Loucy (cell line): ENCODE measurements at regions not wholly inside any gene's neighbourhood (a gene's known extent, or its start where the extent isn't known, plus 50 kb on each side); places are given as distances from the start of the nearest gene placed in this dataset.

ENCODE experiments used
- H2AFZ ChIP-seq: fragments of 200-600 bp; sonication (generic); 2 replicates; pipeline ENCODE4 v1.6.0; 2016; ENCODE audit warnings: antibody characterized with exemption, mild to moderate bottlenecking, low read length, moderate library complexity
- H3F3A ChIP-seq: fragments of 200-600 bp; 2 replicates; pipeline ENCODE4 v1.6.0; 2016; ENCODE audit warnings: antibody characterized with exemption, low read depth, mild to moderate bottlenecking
- H3K27me3 ChIP-seq: fragments of 200-600 bp; sonication (generic); 2 replicates; pipeline ENCODE4 v1.6.1; 2014; ENCODE audit warnings: low read length, mild to moderate bottlenecking; ENCODE audit not compliant: insufficient read depth, poor library complexity, severe bottlenecking
- H3K36me3 ChIP-seq: fragments of 200-600 bp; sonication (generic); 2 replicates; pipeline ENCODE4 v1.6.1; 2016; ENCODE audit warnings: low read length; ENCODE audit not compliant: insufficient read depth
- H3K4me1 ChIP-seq: fragments of 200-600 bp; sonication (generic); 2 replicates; pipeline ENCODE4 v1.5.1; 2014; ENCODE audit warnings: low read length, mild to moderate bottlenecking; ENCODE audit not compliant: insufficient read depth, poor library complexity, severe bottlenecking
- H3K4me2 ChIP-seq: fragments of 200-600 bp; sonication (generic); 2 replicates; pipeline ENCODE4 v1.6.0; 2014; ENCODE audit warnings: antibody characterized with exemption, low read length, low read depth, mild to moderate bottlenecking; ENCODE audit not compliant: poor library complexity, severe bottlenecking
- H3K4me3 ChIP-seq: fragments of 200-600 bp; sonication (generic); 2 replicates; pipeline ENCODE4 v1.5.1; 2014; ENCODE audit warnings: low read length, mild to moderate bottlenecking, mixed read lengths; ENCODE audit not compliant: poor library complexity, severe bottlenecking
- H3K79me2 ChIP-seq: fragments of 200-600 bp; sonication (generic); 2 replicates; pipeline ENCODE4 v1.6.1; 2014; ENCODE audit warnings: low read length; ENCODE audit not compliant: insufficient read depth
- H3K9ac ChIP-seq: fragments of 200-600 bp; sonication (generic); 2 replicates; pipeline ENCODE4 v1.6.0; 2014; ENCODE audit warnings: mild to moderate bottlenecking, low read depth, low read length, moderate library complexity; ENCODE audit not compliant: poor library complexity, severe bottlenecking
- H3K9me2 ChIP-seq: fragments of 200-600 bp; sonication (generic); replicated peaks from 2 replicates; pipeline ENCODE4 v1.6.1; 2016; ENCODE audit warnings: low read depth, low read length, mixed read lengths
- H3K9me3 ChIP-seq: fragments of 200-600 bp; sonication (generic); 2 replicates; pipeline ENCODE4 v1.6.1; 2014; ENCODE audit warnings: mild to moderate bottlenecking, antibody characterized with exemption, low read length, low read depth; ENCODE audit not compliant: insufficient read depth
- H4K20me1 ChIP-seq: fragments of 200-600 bp; sonication (generic); 2 replicates; pipeline ENCODE4 v1.6.0; 2014; ENCODE audit warnings: antibody characterized with exemption, low read length, mild to moderate bottlenecking; ENCODE audit not compliant: insufficient read depth, poor library complexity, severe bottlenecking
- CTCF ChIP-seq: fragments of 200-600 bp; sonication (generic); conservative IDR thresholded peaks from 2 replicates; pipeline ENCODE4 v1.5.1; 2014; ENCODE audit warnings: mild to moderate bottlenecking, antibody characterized with exemption, low read length
- EZH2phosphoT487 ChIP-seq: fragments of 200-600 bp; IDR thresholded peaks from 2 replicates; pipeline ENCODE4 v1.6.1; 2018; ENCODE audit warnings: antibody characterized with exemption, mild to moderate bottlenecking, moderate library complexity, borderline replicate concordance

- no peak overlapping the region for H3K4me3 ChIP-seq
- H4K20me1 ChIP-seq = no peaks in the 10 kb centered on the region
- H3K79me2 ChIP-seq = no peaks in the 10 kb centered on the region
- no peaks in the 10 kb centered on the region for H3K36me3 ChIP-seq
- H2AFZ ChIP-seq = no peak overlapping the region
- TF ChIP-seq EZH2phosphoT487 (no peak), CTCF (no peak)
- no peaks in the 10 kb centered on the region for H3K9me3 ChIP-seq
- H3K4me1 ChIP-seq = no peaks in the 10 kb centered on the region
- H3K9ac ChIP-seq = no peak overlapping the region
- no peak overlapping the region for H3K4me2 ChIP-seq
- H3K27me3 ChIP-seq = no peaks in the 10 kb centered on the region
- no peaks in the 10 kb centered on the region for H3K9me2 ChIP-seq
- no peaks in the 10 kb centered on the region for H3F3A ChIP-seq
Measured at GRCh38 chr7:110139056-110139455, 951.9 kb upstream of the LRRN3 start.

- no peaks in the 10 kb centered on the region for H3K9me2 ChIP-seq
- H4K20me1 ChIP-seq = no peaks in the 10 kb centered on the region
- no peak overlapping the region for H2AFZ ChIP-seq
- no peak overlapping the region for H3K9ac ChIP-seq
- H3K36me3 ChIP-seq = no peaks in the 10 kb centered on the region
- H3K4me2 ChIP-seq = no peak overlapping the region
- H3F3A ChIP-seq = no peaks in the 10 kb centered on the region
- no peaks in the 10 kb centered on the region for H3K4me1 ChIP-seq
- H3K27me3 ChIP-seq = no peaks in the 10 kb centered on the region
- H3K4me3 ChIP-seq = no peak overlapping the region
- H3K9me3 ChIP-seq = no peaks in the 10 kb centered on the region
- TF ChIP-seq EZH2phosphoT487 (no peak), CTCF (no peak)
- H3K79me2 ChIP-seq = no peaks in the 10 kb centered on the region
Measured at GRCh38 chr7:110142939-110143526, 947.9 kb upstream of the LRRN3 start.

GRCh38 chr7:110144599-110144998 is 946.3 kb upstream of the LRRN3 start:
- no peak overlapping the region for H2AFZ ChIP-seq
- H3K36me3 ChIP-seq = no peaks in the 10 kb centered on the region
- no peaks in the 10 kb centered on the region for H3K9me3 ChIP-seq
- no peaks in the 10 kb centered on the region for H3K9me2 ChIP-seq
- no peaks in the 10 kb centered on the region for H4K20me1 ChIP-seq
- no peak overlapping the region for H3K9ac ChIP-seq
- no peaks in the 10 kb centered on the region for H3K4me1 ChIP-seq
- H3K27me3 ChIP-seq = no peaks in the 10 kb centered on the region
- H3K4me2 ChIP-seq = no peak overlapping the region
- no peak overlapping the region for H3K4me3 ChIP-seq
- H3F3A ChIP-seq = no peaks in the 10 kb centered on the region
- no peaks in the 10 kb centered on the region for H3K79me2 ChIP-seq
- no peak for TF ChIP-seq CTCF
- TF ChIP-seq EZH2phosphoT487 = no peak
